Forelimb muscle (tissue), 1 donor: ENCODE measurements at regions not wholly inside any gene's neighbourhood (a gene's known extent, or its start where the extent isn't known, plus 50 kb on each side); places are given as distances from the start of the nearest gene placed in this dataset.
A peak's percentile ranks its signal among the peaks of the same experiment; 100 is the strongest.

Source experiments
- DNase-seq: peaks from one replicate; pipeline ENCODE4 v3.0.0-alpha.2; 2013; ENCODE audit warnings: low read depth

DNA sequence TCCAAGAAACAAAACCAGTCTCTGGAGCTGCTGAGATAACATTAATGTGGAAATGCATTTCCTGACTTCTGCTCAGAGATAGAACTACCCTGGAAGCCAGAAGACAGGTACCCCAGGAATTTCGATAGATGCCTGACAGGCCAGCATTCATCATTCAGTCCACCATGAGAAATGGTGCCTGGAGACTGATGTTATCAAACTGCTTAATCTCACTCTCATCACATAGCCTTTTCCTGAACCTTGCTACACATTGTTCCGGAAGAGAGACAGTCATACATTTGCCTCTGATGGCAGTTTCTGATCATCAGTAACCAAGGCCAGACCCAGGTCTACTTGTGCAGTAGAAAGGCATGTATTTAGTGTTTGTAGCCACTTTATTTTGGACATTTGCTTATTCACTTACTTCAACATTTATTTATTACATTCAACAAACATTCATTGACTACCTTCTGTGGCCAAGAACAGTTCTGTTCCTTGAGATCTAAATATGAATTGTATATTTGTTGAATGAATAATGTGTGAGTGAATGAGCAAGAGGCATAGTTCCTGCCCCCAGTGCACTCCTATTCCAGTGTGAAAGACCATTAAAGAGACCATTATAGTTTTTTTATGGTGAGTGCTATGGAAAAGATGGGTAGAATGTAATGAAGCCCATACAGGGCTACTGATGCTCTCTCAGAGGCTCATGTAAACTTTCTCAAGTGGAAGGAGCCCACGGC lies 485.7 kb downstream of the NUF2 start:
- DNase-seq: no peak

DNA sequence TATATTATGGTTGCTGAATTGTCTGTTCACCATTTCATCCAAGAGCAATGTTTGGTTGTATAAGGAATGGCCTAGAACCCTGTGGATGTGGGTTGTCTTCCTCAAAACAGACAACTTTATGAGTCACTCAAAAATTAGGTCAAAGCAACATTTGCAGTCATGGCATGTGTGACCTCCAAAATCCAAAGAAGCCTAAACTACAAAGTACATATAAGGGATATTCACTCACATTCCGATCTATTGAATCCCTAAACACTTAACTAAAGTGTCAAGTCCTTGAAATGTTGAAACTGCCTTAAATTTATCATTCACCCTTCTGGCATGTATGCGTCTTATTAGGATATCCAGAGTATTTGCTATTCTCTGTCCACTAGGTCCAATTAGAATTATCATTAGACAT lies 491.5 kb downstream of the NUF2 start:
- no peak for DNase-seq

DNA sequence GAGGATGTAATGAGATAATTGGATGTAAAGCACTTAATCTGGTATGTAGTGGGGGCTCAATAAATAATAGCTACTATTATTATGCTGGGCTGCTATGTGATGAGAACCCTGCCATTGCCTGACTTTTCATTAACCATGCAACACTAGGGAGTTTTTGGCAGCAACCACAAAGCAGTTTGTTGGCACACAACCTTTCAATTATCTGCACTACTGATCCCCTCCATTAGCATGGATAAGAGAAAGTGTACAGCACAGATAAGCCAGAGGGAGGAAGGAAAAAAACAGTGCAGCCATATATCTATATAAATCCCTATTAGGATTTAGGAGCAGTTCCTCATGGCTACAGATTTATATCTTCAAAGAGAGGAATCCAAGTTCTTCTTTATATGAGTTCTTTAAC lies 498.5 kb downstream of the NUF2 start:
- DNase-seq: no peak

- DNase-seq: no peak
Observed at GRCh38 chr1:163820766-163821165, 499.0 kb downstream of the NUF2 start.

GRCh38 chr1:163821679-163822078 lies 499.9 kb downstream of the NUF2 start:
- DNase-seq: no peak

DNA sequence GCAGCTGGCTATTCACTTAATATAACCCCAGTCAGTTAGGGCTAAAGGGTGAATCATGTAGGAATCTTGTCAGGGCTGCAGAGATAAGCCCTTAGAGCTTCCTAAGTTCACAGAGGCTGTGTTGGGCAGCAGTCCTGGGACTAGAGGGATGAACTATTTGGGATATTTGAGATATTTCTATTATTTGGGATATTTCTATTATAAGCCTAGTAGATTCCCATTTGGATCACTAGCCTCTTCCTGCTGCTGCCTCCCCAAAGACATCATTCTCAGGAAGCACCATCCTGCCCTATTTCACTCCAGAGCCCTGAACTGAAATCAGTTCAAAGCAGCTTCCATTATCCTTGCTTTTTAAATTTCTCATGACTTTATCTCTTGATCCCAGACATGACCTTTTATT lies 501.3 kb downstream of the NUF2 start:
- no peak for DNase-seq

- DNase-seq: no peak
Observed at GRCh38 chr1:163824006-163824405, 502.3 kb downstream of the NUF2 start.

DNA sequence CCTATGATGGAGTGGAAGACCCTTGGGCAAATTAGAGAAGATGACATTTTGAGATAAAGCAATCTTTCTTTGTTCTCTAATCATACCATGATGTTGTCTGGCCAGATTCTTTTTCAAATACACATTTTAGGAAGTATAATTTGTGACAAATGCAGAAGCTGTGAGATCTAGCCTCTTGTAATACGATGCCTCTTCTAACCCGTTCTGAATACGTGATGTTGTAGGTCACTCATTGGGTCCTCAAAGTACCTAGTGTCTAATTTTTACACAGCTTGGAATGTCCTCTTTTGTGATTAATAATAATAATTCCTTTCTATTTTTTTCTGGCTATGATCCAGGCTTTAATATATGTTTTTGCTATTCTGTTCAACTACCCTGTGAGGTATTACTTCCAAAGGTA lies 502.7 kb downstream of the NUF2 start:
- no peak for DNase-seq

DNA sequence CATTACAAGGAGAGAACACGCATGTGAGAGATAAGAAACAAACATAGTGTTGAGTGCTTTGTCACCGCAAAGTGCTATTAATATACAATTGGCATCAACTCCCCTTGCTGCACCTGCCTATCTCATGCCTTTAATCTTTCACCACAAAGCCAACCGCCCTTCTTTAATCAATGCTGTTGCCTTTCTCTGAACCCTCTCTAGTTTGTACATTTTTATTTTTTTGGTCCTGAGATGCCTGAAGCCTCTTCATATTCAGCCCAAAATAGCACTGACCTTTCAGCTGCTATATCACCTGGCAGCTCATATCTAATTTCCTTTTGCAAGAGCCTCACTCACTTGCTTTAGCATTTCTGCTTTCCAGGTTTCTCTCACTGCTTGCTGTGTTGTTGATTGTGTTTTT lies 504.7 kb downstream of the NUF2 start:
- no peak for DNase-seq

DNA sequence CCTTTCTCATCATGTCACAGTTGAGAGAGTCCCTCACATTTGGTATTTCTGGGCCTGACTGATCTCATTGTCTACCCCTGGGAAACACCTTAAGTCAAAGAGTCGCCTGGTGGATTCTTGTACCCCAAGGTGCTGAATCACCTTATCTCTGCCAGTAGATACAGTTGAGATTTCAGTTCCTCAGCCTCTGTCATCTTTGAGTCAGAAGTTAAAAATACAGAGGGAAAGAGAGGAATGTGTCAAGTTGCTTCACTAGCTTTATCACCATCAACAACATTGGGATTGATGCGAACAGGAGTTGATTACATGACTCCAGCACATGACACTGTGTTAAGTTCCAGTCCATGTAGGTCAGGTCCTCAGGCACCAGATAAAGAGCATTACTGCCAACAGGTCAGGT lies 513.0 kb downstream of the NUF2 start:
- DNase-seq: no peak

- DNase-seq: no peak
Observed at GRCh38 chr1:163836481-163836880, 514.7 kb downstream of the NUF2 start.

GRCh38 chr1:163837206-163837605 lies 515.5 kb downstream of the NUF2 start:
- DNase-seq: no peak

DNA sequence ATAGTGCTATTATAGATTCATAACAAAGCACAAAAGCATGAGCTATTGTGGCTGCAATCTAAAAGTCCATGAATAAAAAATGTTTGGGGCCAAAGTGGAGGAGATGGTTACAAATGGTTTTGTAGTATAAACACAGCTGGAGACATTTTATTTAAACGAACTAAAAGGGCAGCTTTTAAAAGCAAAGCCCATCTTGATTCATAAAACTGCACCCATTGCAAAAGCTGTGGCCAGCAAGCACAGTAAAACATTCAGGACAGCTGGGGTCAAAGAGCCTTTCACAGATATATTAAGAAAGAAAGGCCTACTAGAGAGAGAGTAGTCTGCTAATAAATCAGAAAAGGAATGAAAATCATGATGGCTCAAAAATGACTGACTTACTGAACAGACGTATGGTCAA lies 520.8 kb downstream of the NUF2 start:
- DNase-seq: no peak

DNA sequence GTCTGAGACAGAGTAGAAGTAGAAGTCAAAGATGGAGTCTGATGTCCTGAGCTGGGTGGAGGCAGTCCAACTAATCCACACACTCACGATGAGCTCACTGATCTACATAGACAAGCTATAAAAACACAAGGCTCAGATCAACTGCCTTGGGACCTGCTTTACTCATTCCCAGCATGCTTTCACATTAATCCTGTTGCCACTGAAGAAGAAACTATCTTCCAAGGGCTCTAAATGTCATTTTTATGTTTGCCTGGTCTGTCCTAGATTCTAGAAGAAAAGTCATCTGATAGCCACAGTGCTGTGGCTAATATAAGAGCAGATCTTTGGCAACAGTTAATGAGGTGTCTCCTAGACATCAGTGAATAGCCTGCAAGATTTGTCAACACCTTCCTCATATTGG lies 522.7 kb downstream of the NUF2 start:
- no peak for DNase-seq

- no peak for DNase-seq
Observed at GRCh38 chr1:163845279-163845678, 523.5 kb downstream of the NUF2 start.

GRCh38 chr1:163863731-163864130 lies 542.0 kb downstream of the NUF2 start:
- no peak for DNase-seq

GRCh38 chr1:163864207-163864606 lies 542.5 kb downstream of the NUF2 start:
- DNase-seq: no peak

GRCh38 chr1:163866564-163866963 lies 544.8 kb downstream of the NUF2 start:
- DNase-seq: peak; percentile 46

DNA sequence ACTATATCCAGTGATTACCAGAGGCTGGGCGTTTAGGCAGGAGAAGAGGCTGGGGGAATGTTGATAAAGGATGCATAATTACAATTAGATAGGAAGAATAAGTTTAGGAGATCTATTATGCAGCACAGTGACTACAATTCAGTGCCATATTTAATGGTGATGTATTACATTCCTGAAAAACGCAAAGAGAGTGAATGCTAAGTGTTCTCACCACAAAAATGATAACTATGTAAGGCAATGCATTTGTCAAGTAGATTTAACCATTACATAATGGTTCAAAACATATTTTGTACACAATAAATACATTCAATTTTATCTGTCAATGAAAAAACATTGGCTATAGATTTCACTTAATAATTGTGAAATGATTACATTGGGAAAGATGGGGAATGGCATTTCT lies 548.9 kb downstream of the NUF2 start:
- DNase-seq: no peak

GRCh38 chr1:163872067-163872466 lies 550.3 kb downstream of the NUF2 start:
- DNase-seq: no peak

DNA sequence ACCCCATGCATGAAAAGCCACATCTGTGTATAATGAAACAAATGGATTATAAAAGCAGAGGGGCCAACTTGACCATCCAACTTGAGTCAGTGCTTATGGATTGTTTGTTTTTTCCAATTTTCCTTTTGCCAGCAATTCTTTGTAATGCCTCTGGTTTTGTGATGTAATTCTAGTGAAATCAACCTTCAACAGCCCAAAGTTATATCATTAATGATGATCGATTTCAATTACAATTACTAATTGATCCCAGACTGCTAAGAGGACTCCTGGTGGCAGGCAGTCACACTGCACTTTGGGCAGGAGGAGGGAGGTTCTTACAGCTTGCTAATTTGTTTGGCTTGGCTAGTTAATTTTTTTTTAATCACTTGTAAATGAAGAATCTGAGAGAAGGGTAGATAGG lies 552.3 kb downstream of the NUF2 start:
- no peak for DNase-seq

DNA sequence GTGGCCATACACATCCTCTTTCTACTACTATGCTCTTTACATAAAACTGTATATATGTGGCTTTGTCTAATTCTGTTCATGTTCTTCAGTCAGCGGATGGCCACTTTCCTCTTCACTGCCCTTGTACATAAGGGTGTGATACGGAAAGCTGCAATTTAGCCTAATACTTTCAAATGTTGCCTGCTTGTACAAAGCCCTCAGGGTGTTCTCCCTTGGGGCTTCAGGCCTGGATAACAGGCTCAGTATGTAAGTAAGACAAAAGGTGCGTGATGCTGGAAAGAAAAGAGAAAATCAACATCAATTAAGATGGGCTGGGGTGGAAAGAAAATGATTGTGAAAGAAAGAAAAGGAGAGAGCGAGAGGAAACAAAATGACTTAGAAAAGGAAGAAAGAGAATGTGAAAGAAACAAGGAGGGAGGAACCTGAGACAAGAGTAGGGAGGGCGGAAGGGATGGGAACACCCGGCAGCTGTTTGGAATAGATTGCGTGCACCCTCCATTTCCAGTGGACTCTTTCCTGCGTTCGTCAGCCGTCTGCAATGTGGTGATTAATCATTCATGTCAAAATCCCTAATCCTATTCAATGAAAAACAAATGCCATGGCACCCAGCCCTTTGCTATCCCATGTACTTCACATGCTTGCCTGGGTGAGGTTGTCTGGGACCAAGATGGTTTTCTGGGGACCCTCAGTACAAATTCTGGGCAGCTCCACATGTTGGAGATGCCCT lies 553.6 kb downstream of the NUF2 start:
- DNase-seq: no peak

DNA sequence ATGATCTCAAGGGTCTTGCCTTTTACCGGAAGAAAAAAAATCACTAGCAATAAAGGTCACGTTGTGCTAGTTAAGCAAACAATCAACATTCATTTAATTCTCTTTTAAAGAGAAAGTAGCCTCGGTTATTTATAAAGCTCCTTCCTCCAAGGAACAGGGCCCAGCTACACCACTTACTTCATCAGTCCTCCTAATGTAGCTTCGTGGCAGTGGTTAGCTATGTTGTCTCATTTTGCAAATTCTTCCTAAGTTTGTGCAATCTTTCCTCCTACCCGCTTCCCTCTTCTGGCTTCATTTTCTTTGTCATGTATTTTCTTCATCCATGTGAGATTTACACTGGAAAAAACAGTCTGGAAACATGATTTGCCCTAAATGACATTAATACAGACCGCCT lies 554.2 kb downstream of the NUF2 start:
- no peak for DNase-seq

DNA sequence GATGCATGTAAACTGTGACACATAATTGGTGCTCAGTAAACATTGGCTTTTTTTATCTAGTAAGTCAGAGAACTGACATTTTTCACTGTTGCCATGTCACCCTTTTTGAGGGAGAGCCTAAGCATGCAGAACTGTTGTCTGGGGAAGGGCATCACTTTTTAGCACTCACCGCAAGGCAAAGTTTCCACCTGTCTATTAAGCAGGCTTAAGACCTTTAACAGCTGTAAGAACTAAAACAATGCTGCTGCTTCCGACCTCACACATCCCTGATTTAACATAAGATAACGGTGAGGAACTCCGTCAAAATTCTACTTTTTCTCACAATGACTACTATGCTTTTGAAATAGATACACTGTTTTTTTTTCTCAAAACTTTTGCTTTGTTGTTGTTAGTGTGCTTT lies 554.8 kb downstream of the NUF2 start:
- no peak for DNase-seq
